RWPE1 (cell line): ENCODE measurements at regions not wholly inside any gene's neighbourhood (a gene's known extent, or its start where the extent isn't known, plus 50 kb on each side); places are given as distances from the start of the nearest gene placed in this dataset.

Source experiments
- CTCF ChIA-PET: fragments of 350-600 bp; sonication (Branson Sonifier 250); formaldehyde crosslinking; extraction: SDS; loops from one replicate; lab custom pipeline; 2021; lab: Yijun Ruan, JAX
- POLR2A ChIA-PET: fragments of 400-600 bp; formaldehyde crosslinking; extraction: SDS; loops from one replicate; lab custom pipeline; 2020; ENCODE audit warnings: antibody characterized with exemption; ENCODE audit not compliant: low non-redundant PET; lab: Yijun Ruan, JAX
- DNase-seq: peaks from one replicate; pipeline ENCODE4 v3.0.0; 2012; ENCODE audit warnings: low spot score
- H3K27ac ChIP-seq: fragments of 450-650 bp; 2 replicates; pipeline ENCODE4 v1.5.1; 2017
- TF ChIP-seq, protein P1 (sequence below): fragments of 450-650 bp; conservative IDR thresholded peaks from 2 replicates; pipeline ENCODE4 v1.5.1; 2017; ENCODE audit warnings: low read depth, mild to moderate bottlenecking

DNA sequence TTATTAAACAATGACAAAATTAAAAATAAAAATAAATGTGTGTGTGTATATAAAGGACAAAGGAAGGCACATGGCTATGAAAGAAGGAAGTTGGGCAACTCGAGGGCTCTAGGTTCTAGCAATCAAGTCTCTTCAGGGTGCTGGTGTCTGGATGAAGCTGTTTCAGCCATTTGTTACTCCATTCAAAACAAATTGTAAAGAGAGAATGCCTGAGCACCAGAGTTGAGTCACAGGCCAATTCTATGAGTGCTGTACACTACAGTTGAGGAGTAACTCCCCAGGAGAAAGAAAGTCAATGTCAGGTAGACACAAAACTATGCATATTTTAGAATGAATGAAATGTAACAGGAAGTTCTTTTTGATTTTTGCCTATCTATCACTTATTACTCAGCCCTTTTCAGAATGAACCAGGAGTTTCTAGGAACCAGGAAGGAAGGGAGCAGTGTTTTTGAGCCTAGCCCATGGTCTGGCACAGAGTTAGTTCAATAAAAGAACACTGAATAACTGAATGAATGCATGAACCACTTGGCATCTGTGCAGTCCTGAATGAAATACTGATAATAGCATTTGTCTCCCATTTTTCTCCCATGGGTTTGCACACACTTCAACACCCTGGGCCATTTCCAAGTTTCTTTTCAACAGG lies 151.7 kb upstream of the CPEB2 start:
- ChIA-PET CTCF (no interaction called here), POLR2A (no interaction called here)
- TF ChIP-seq, protein P1, sequence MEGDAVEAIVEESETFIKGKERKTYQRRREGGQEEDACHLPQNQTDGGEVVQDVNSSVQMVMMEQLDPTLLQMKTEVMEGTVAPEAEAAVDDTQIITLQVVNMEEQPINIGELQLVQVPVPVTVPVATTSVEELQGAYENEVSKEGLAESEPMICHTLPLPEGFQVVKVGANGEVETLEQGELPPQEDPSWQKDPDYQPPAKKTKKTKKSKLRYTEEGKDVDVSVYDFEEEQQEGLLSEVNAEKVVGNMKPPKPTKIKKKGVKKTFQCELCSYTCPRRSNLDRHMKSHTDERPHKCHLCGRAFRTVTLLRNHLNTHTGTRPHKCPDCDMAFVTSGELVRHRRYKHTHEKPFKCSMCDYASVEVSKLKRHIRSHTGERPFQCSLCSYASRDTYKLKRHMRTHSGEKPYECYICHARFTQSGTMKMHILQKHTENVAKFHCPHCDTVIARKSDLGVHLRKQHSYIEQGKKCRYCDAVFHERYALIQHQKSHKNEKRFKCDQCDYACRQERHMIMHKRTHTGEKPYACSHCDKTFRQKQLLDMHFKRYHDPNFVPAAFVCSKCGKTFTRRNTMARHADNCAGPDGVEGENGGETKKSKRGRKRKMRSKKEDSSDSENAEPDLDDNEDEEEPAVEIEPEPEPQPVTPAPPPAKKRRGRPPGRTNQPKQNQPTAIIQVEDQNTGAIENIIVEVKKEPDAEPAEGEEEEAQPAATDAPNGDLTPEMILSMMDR = no peak
- H3K27ac ChIP-seq = no peak overlapping the region
- DNase-seq = no peak

GRCh38 chr4:14853176-14853943 lies 148.9 kb upstream of the CPEB2 start:
- TF ChIP-seq, protein P1 = no peak
- ChIA-PET CTCF (no interaction called here), POLR2A (no interaction called here)
- H3K27ac ChIP-seq = no peak overlapping the region
- DNase-seq = peak; percentile 30

GRCh38 chr4:14855719-14856061 lies 146.6 kb upstream of the CPEB2 start:
- ChIA-PET CTCF (no interaction called here), POLR2A (no interaction called here)
- TF ChIP-seq, protein P1 = no peak
- H3K27ac ChIP-seq = peak overlapping the region; percentile 67
- no peak for DNase-seq

DNA sequence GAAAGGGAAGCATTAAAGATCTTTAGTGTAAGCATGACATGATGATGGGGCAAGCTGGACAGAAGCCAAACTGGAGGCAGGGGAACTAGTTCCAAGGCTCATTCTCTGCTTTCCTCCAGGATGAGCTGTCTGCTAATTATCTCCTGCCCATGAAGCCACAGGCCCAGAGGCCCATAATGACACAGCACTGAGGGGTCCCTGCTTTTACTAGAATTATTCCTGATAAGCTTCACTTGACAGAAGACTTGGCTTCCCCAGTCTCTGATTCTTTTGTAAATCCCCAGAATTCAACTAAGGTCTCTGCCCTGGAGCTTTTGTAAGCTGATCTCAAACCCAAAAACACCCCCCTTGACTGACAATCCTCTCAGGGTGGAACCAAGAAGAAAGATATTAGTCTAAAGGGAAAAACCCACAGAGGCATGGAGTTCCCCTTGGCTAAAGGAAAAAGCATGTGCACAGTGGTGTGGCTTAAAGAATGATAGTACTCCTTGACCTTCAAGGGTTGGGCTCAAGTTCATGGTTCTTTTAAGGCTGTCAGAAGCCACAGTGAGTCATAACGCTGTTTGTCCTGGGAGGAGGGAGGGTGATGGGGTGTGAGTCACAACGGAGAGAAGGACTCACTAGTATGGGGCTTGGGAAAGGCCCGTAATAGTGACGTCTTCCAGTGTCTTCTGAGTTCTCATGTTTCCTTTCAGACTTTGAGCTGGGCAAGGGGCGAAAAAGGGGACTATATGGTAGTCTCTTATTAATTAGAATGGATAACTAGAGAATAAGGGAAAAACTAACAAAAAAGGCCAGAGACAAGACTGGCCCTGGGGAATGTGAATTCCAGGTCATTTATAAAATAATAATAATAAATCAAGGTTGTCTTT lies 146.0 kb upstream of the CPEB2 start:
- ChIA-PET CTCF (interaction anchor here (0.6 to 1.0 kb wide), 2 partner anchors 106 to 304 kb away, joined by 3 read pairs; no protein-coding TSS in a partner anchor), POLR2A (no interaction called here)
- TF ChIP-seq, protein P1 = no peak
- H3K27ac ChIP-seq = peak overlapping the region; percentile 67
- peak; percentile 90 for DNase-seq

GRCh38 chr4:14856934-14857235 lies 145.4 kb upstream of the CPEB2 start:
- TF ChIP-seq, protein P1 = no peak
- CTCF ChIA-PET = interaction anchor here (1.0 kb wide), 1 partner anchor 107 kb away, joined by 3 read pairs; no protein-coding TSS in a partner anchor
- H3K27ac ChIP-seq = no peak overlapping the region
- POLR2A ChIA-PET = no interaction called here
- DNase-seq = no peak

DNA sequence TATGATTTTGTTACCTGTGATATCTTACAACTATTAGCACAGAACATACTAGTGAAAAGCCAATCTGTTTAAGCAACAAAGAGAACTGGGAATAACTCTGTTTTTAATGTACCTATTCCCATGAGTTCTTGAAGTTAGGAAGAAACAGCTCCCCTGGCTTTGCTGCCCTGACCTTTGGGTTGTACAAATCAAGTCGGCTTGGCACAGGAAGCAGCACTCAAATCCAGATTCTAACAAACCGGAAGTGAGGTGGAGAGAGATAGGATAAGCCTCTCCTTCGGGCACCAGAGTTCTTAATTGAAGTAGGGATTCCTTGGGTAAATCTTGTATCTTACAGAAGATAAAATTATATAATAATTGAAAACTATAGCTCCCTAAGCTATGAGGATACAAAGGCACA lies 144.8 kb upstream of the CPEB2 start:
- H3K27ac ChIP-seq = no peak overlapping the region
- CTCF ChIA-PET = no interaction called here
- DNase-seq = no peak
- TF ChIP-seq, protein P1 = no peak
- POLR2A ChIA-PET = no interaction called here
